Stromal cell of bone marrow (primary cell): ENCODE measurements at regions not wholly inside any gene's neighbourhood (a gene's known extent, or its start where the extent isn't known, plus 50 kb on each side); places are given as distances from the start of the nearest gene placed in this dataset.
"Not testable (repeated sequence)": the region's sequence is repeated elsewhere in the genome, so short reads cannot be mapped to it uniquely, and the experiment has no call there.

Source experiments
- DNase-seq: peaks from one replicate; pipeline ENCODE4 v3.0.0-alpha.2; 2012; ENCODE audit warnings: low read depth

DNA sequence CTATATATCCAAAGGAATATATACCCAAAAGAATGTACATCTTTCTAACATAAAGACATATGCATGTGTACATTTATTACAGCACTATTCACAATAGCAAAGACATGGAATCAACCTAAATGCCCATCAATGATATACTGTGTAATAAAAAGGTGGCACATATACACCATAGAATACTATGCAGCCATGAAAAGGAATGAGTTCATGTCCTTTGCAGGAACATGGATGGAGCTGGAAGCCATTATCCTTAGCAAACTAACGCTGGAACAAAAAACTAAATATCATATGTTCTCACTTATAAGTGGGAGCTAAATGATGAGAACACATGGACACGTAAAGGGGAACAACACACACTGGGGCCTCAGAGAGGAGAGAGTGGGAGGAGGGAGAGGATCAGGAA, 365.7 kb upstream of the FTMT start:
- not testable (repeated sequence) for DNase-seq

DNA sequence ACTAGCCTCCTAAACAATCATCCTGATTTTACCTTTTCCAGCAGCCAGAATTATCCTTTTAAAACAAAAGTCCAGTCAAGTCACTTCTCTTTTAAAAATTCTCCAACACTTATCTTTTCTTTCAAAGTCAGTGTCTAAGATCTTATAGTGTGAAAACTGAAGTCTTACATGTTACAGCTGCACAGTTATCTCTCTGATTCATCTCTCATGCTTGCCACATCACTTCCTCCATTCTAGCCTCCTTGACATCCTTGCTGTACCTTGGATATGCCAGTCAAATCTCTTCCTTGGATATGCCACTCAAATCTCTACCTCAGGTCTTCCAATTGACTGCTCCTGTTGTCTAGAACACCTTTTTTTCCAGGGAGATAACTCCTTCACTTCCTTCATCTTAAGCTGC, 361.7 kb upstream of the FTMT start:
- DNase-seq: no peak

DNA sequence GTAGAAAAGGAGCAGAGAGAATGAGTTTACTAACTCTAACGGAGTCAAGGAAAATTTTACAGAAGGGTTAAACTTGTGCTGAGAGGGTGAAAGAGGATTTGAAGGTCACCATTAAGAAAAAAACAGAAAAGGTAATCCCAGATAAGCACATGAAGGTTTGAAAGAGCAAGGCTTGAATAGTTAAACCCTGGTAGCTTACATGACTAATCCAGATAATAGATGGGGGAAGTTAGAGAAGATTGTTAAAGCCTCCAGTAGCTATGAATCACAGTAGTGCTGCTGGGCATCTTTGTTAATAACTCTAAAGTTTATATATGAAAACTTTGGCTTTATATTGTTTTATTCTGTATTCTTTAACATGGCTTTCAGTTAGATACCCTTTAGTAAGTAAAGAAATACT, 354.5 kb upstream of the FTMT start:
- peak; percentile 10 for DNase-seq

DNA sequence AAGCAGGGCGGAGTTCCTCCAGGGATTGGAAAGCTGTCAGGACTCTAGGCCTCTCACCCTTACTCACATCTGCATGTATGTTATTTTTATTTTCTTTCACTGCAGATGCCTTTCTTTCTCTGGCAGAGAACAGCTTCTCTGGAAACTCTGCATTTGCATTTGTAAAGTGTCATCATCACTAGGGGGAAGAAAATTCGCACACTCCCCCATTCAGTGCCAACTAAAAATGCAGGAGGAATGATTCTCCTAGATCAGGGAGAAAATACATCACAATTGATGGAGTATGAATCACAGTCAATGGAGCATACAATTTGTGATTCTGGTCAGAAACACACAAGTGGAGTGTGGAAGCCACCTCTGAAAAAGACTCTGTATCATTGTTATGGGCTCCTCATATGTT, 351.4 kb upstream of the FTMT start:
- DNase-seq: no peak

DNA sequence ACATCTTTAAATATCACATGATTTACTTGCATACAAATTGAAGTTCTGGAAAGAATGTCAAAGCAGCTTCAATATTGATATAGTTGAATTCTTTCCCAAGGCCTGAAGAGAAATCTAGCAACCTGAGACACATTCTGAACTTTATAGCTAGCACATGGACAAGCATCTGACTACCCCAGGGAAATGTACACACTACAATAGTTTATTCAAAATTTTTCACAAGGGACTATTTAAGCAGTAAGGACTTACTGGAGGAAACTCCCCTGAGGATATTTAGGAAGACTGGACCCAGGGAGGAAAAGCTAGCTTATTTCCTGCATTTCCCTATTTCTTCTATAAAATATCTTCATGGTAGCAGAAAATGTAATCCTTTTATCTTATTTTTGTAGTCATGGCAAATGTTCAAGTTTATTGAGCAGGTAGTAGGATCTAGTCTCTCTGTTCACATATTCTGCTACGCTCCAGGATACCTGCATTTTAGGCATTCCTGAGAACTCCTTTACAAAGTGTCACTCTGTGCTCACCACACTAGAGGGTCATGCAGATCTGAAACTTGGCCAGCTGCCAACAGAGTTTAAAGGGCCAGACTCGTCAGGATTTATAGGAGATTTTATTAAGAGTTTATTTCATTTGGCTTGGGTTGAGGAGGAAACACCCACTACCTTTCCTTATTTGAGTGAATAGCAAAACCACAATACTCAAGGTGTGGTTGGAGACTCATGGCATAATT, 348.4 kb upstream of the FTMT start:
- no peak for DNase-seq

DNA sequence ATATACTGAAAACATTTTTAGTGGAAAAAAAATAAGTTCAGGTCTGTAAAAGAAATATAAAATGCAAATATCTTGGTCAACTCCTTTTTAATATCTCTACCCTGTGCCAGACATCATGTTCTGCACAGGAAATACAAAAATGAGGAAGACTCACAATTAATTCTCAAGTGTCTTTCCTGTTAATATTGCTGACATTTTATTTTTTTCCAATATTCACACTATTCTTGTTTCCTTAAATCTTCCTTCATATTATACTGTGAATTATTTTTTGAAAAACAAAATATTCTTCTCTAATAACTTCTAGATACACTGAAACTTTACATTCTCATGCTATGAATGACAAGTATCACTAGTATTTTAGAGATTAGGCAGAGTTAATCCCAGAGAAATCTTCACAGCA, 334.7 kb upstream of the FTMT start:
- no peak for DNase-seq

DNA sequence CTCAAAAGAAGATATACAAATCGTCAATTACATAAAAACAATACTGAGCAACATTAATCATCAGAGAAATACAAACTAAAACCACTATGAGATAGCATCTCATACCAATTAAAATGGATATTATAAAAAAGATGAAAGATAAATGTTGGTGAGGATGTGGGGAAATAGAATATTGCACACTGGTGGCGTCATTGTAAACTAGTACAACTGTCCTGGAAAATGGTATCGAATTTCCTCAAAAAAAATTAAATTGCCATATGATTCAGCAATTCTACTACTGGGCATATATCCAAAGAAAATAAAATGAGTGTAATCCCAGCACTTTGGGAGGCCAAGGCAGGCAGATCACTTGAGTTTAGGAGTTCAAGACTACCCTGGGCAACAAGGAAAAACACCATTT, 326.0 kb upstream of the FTMT start:
- DNase-seq: no peak

DNA sequence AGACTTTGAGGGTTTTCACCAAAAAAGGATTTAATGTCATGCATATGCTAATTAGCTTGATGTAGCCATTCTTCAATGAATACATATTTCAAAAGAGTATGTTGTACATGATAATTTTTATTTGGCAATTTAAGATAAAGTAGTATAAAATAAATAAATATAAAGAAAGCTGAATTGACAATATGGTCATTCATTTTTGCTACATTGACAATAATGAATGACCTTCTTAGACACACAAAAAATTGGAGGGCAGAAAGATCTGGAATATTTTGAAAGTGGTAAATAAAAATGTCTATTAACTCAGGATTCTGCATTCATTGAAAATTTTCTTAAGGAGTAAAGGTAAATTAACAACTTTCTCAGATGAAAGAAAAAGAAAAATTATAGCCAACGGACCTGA, 324.8 kb upstream of the FTMT start:
- no peak for DNase-seq

DNA sequence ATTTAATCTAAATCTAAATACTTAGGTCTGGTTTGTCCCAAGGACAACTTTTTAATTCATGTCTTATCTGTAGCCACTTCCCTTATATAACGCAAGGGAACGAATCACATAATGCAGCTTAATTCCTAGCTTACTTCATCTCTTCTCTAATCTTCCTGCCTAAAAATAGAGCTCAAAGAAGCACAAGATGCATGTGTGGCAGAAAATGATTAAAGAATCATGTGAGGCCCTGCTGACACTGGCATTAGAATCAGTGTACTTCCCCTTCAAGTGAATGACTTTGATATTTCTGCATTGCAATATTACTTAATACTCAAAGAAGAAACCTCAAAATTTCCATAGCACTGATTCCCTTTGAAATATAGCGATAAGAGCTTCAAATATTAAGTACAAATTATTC, 317.9 kb upstream of the FTMT start:
- DNase-seq: no peak

DNA sequence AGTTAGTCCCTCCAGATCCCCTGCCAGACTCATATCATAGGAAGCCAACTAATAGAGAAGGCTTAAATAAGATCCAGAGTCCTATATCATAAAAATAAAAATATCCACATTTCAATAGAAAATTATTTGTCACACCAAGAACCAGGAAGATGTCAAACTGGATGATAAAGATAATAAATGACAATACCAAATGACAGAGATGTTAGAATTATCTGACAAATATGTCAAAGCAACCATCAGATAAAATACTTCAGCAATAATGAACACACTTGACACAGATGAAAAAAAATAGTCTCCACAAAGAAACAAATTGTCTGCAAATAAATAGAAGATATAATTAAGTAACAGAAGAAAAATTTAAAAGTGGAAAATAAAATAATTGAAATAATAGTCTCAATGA, 300.7 kb upstream of the FTMT start:
- no peak for DNase-seq

DNA sequence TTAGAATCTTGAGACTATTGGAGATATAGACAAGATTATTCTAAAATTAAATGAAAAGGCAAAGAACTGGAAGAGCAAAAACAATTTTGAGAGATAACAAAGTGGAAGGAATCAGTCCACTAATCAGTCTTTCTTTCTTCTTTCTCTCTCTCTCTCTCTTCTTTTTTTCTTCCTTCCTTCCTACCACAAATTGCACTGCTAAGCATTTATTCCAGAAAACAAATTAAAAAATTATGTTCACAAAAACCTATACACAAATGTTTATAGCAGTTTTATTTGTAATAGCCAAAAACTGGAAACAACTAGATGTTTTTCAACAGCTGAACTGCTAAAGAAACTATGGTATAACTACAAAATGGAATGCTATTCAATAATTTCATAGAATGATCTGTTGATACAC, 291.9 kb upstream of the FTMT start:
- no peak for DNase-seq

DNA sequence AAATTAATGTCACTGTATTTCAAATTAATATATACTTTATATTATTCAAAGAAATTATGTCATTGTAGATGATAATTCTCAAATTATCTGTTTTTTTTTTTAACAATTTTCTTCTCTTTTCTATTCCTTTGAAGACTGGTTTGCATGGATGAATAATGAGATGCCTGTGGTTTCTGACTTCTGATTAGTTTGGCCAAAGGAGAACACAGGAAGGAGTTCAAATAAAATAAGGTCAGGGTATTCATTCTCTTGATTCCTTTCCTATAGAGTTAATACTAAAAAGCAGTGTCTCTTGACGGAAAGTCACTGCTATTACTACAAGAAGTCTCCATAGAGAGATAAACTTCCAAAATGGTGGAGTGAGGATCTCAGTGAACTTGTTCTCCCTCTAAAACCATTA, 279.6 kb upstream of the FTMT start:
- DNase-seq: no peak

DNA sequence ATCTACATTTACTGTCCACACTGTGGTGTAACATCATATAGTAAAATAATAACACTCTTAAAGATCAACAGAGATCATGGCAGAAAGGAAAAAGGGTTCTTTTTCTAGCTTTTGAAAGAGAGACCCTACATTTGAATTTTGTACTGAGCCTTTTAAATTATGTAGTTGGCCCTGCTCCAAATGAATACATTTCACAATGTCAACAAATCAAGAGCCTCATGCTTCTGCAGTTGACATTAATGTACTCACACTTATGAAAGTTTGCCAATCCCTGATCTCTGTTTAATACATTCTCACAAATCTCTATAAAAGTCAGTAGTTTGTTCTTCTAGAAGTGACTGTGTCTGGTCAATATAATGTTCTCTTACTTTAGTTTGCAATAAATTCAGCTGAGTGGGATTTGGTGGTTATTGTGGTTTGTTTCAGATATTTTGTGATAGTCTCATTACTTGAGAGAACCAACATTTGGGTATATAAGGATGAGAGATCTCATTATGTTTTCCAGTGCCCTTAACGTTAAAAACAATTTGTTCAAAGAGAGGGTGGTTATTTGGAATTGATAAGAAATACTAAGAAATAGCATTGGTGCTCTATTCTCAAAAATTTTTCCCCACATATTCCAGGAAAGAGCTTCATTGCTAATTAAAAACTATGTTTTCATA, 277.8 kb upstream of the FTMT start:
- no peak for DNase-seq

DNA sequence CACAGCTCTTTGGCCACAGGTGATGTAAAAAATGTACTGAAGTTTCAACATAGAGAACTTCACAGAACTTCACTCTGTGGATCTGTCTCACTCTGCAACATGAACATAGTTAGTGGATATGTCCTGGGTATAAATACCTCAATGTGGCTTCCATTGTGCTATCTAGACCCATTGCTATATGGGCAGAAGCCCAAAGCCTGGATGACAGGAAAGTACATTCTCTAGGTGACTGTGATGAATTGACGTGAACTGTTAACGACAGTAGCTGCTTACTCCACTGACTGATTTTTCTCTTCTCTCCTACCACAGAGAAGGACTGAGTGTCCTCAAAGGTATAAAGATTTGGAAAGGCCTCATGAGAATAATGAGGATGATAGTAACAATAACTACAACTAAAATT, 270.1 kb upstream of the FTMT start:
- no peak for DNase-seq

DNA sequence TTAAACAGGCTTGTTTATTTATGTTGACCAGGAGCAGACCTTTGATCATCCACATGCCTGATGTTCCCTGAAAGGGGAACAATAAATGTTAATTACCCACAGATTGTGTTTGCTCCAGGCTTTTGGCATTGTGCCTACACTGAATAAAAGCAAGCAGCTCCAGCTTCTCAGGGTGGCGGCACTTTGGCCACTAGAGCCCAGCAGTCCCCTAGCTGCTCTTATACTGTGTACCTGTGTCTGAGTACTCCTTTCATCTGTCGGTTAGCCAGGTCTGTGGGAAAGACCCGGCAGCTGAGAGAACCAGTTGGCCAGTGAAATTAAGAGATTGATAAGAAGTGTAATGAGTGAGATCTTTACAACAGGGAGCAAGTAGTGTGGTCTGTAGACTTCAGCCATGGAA, 254.8 kb upstream of the FTMT start:
- DNase-seq: no peak

DNA sequence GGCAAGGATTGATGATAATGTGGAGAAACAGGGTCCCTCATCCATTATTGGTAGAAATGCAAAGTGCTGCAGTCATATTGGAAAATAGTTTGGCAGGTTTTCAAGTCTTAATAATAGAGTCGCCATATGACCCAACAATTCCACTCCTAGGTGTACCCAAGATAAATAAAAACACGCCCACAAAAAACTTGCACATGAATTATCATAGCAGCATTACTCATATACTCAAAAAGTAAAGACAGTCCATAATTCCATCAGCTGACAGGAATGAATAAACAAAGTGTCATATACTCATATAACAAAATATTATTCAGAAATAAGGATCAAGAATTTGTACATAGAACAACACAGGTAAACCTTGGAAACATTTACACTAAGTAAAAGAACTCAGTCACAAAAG, 242.9 kb upstream of the FTMT start:
- DNase-seq: no peak

DNA sequence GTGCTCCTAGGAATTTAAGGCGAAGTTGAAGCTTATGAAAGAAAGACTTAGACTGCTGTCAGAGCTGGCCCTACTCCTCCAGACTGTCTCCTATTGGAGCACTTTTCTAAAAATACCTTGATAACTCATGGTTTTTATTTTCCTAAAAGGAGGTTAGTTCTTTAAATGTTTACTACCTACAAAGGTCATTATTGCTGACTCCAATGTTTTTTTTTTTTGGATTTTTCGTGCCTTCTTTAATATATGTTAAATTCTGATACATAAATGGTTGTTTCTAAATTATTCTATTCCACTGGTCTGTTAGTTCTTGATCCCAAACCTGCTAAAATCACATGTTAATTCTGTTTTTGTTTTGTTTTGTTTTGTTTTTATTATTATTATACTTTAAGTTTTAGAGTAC, 227.6 kb upstream of the FTMT start:
- no peak for DNase-seq

DNA sequence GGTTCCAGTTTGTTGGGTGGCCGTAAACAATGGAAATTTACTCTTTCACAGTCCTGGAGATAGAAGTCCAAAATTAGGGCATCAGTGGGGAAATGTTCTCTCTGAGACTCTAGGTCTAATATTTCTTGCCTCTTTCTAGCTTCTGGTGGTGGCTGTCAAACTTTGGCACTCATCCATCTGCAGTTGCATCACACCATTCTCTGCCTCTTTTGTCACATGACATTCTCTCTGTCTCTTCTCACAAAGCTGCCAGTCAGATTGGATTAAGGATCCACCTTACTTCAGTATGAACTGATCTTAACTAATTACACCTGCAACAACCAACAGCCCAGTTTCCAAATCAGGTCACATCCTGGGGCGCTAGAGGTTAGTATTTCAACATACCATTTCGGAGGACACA, 222.9 kb upstream of the FTMT start:
- DNase-seq: no peak

DNA sequence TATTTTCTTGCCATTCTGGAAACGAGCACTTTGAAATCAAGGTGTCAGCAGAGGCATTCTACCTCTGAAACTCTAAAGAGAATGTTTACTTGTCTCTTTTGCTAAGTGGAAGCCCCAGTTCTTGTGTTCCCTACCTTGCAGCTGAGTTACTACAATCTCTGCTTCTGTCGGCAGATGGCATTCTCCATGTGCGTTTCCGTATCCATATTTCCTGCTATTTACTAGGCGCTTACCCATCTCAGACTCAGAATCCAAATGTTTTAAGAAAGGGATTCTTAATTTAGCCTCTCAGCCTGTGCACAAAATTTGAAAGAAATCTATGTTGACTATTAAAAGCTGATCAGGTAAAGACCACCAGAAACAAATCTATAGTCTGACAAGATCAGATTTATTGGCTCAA, 221.3 kb upstream of the FTMT start:
- DNase-seq: no peak

DNA sequence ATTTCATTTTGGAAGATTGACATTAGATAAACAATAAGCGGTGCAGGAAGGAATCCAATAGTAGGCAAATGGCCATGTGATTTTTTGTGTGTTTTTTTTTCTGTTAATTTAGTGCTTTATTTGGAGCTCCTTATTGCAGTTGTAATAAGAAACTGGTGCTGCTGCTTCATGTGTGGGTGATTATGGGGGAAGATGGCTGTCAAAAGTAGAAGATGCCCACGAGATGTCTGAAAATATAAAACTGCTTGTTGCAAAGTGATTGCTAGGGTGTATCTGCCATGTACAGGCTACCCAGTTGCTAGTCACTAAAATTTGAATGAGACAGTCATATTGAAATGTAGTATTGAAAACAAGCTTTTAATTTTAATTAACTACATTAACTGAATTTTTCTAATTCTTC, 216.7 kb upstream of the FTMT start:
- DNase-seq: peak; percentile 5

DNA sequence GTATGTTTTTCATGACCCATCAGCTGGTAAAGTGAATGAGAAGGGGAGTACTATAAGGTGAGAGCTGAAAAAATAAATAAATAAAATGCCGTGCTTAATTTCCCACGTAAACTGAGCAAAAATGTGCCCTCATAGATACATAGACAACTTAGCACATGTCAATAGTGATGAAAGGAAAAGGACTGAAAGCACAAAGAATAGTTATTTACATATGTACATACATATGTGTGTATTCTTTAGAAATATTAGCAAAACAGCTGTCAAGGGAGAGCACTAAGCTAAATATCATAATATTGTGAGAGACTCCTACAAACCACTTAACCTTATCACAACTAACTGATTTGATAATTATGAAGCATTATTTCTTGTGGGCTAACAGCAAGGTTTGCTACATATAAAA, 213.6 kb upstream of the FTMT start:
- no peak for DNase-seq

DNA sequence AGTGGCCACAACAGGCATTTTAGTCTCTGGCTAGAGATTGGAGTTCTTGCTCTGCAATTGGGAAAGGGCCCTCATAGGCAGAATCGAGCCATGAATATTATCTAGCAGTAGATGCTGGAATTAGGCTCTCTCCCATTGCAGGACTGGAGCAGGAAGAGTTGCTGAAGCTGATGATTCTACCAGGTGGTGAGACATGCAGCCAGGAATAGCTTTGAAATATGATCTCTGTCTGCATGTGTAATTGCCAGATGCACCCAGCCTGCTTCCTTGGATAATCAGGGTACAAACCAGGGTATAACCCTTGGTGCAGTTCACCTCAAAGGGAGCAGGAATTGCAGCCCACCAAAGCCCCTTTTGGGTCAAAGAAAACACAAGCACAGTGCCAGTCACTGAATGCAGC, 211.4 kb upstream of the FTMT start:
- no peak for DNase-seq

DNA sequence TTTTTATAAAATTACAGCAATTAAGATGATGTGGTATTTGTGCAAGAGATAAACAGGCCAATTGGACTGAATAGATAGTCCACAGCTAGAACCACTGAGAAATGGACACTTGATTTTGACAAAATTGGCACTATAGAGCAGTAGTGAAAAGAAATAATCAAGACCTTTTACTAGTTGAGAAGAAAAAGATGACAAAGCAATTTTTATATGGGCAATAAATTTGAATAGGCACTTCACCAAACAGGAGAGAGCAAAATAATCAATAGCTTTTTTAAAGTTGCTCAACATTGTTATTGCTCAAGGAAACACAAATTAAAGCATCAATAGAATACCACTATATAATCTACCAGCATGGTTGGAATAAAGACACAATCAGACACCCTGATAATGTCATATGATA, 193.5 kb upstream of the FTMT start:
- no peak for DNase-seq

DNA sequence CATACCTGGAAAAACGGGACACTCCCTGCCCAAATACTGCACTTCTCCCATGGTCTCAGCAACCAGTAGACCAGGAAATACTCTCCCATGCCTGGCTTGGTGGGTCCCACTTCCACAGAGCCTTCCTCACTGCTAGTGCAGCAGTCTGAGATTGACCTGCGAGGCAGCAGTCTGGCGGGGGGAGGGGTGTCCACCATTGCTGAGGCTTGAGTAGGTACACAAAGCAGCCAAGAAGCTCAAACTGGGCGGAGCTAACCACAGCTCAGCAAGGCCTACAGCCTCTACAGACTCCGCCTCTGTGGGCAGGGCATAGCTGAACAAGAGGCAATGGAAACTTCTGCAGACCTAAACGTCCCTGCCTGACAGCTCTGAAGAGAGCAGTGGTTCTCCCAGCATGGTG, 191.5 kb upstream of the FTMT start:
- no peak for DNase-seq
